Muscle layer of duodenum (tissue), 2 donors: ENCODE measurements at regions not wholly inside any gene's neighbourhood (a gene's known extent, or its start where the extent isn't known, plus 50 kb on each side); places are given as distances from the start of the nearest gene placed in this dataset.

Experiments
- H3K27ac ChIP-seq: one replicate; pipeline ENCODE4 v1.7.0; 2013; ENCODE audit warnings: mild to moderate bottlenecking, low read length
- H3K27me3 ChIP-seq: one replicate; pipeline ENCODE4 v1.7.0; 2013; ENCODE audit warnings: low read depth, mild to moderate bottlenecking, control low read depth, low read length
- H3K36me3 ChIP-seq, 2 donors: one replicate each; pipeline ENCODE4 v1.7.0; 2013; ENCODE audit warnings: low read length in 2 of 2, control low read depth in 1 of 2, mild to moderate bottlenecking in 1 of 2; ENCODE audit not compliant: insufficient read depth in 2 of 2, control insufficient read depth in 1 of 2
- H3K4me1 ChIP-seq, 2 donors: one replicate each; pipeline ENCODE4 v1.7.0; 2013; ENCODE audit warnings: low read length in 2 of 2, mild to moderate bottlenecking in 2 of 2, control low read depth in 1 of 2, moderate library complexity in 1 of 2; ENCODE audit not compliant: insufficient read depth in 2 of 2, control insufficient read depth in 1 of 2
- H3K4me3 ChIP-seq, 2 donors: one replicate each; pipeline ENCODE4 v1.7.0; 2013; ENCODE audit warnings: low read length in 2 of 2, low read depth in 1 of 2, mild to moderate bottlenecking in 1 of 2
- H3K9me3 ChIP-seq, 2 donors: one replicate each; pipeline ENCODE4 v1.7.0; 2013; ENCODE audit warnings: low read length in 2 of 2, control low read depth in 1 of 2, mild to moderate bottlenecking in 1 of 2; ENCODE audit not compliant: control insufficient read depth in 1 of 2
- donor health status: healthy.

DNA sequence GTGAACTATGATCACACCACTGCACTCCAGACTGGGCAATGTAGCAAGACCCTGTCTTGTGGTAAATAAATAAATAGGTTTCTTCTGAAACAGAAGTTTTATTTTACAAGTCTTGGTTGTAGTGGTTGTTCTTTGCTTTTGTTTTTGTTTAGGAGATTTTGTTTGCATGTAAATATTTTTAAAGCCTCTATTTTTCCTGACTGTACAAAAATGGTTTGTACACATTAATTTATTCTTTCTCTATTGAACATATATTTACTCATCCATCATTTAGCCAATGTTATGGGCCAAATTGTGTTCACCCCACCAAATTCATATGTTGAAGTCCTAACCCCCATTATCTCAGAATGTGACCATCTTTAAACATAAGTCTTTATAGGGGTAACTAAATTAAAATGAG lies 580.1 kb downstream of the EPHA4 start:
- no peaks in the 10 kb centered on the region for H3K9me3 ChIP-seq
- H3K27me3 ChIP-seq: no peaks in the 10 kb centered on the region
- H3K27ac ChIP-seq: no peak overlapping the region
- no peaks in the 10 kb centered on the region for H3K36me3 ChIP-seq
- no peak overlapping the region for H3K4me3 ChIP-seq
- no peaks in the 10 kb centered on the region for H3K4me1 ChIP-seq

DNA sequence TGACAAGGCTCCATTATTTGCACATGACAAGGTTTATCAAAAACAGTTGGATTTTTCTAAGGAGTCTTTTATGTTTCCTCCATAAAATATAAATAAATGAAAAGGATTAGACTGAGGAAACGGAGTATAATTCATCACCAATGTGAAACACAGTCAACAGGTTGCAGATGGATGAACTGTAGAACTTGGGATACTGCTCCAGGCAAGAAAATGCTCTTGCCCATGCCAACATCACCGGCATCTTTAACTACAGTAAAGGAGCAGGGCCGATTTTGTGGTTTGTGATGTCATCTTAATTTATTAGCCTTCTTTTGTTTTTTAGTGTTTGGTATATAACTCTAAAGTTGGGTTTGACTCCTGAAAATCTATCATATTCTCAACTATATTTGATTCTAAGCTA lies 577.3 kb downstream of the EPHA4 start:
- H3K9me3 ChIP-seq: no peaks in the 10 kb centered on the region
- H3K36me3 ChIP-seq: no peaks in the 10 kb centered on the region
- no peak overlapping the region for H3K4me3 ChIP-seq
- no peaks in the 10 kb centered on the region for H3K4me1 ChIP-seq
- H3K27ac ChIP-seq: no peak overlapping the region
- no peaks in the 10 kb centered on the region for H3K27me3 ChIP-seq

DNA sequence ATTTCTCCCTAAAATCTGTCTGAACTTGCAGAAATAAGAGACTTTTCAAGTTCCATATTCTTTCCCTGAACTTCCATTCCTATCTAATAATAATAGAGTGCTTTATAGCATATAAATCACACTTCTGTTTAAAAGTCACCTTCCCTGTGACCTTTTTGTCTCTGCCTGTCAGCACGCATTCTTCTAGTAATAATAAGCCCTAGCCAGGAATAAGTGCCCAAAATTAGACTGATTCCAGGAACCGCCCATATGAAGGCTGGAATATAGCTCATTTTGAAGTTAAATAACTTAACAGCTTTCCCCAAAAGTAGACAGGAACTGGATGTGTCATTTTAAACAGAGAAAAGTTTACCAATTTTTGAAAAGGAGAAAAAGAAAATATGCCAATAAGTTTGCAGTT lies 576.5 kb downstream of the EPHA4 start:
- Histone ChIP-seq H3K9me3 (no peaks in the 10 kb centered on the region), H3K27me3 (no peaks in the 10 kb centered on the region), H3K4me1 (no peaks in the 10 kb centered on the region)

DNA sequence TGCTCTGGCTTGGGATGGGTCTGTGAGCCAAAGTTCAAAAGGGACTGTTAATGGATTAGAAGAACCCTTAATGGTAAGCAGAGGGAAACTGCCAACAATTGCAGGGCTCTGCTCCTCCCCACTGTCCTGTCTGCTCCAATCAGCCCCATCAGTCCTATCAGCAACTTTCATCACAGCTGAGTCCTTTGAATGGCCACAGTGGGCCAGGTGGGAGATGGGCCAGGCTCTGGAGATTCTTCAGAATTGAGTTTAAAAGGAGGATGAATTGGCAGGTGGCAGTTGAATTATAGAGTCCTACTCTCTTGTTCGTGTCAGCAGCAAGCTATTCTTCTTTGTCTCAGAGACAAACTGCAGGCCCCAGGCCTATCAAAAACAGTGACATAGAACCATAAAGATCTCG lies 573.9 kb downstream of the EPHA4 start:
- Histone ChIP-seq H3K4me1 (no peaks in the 10 kb centered on the region), H3K36me3 (no peaks in the 10 kb centered on the region), H3K9me3 (no peaks in the 10 kb centered on the region), H3K4me3 (no peak overlapping the region), H3K27ac (no peak overlapping the region), H3K27me3 (no peaks in the 10 kb centered on the region)

More for the DNA sequence above, 576.5 kb downstream of the EPHA4 start:
- Histone ChIP-seq H3K4me3 (no peak overlapping the region), H3K36me3 (no peaks in the 10 kb centered on the region), H3K27ac (no peak overlapping the region)

DNA sequence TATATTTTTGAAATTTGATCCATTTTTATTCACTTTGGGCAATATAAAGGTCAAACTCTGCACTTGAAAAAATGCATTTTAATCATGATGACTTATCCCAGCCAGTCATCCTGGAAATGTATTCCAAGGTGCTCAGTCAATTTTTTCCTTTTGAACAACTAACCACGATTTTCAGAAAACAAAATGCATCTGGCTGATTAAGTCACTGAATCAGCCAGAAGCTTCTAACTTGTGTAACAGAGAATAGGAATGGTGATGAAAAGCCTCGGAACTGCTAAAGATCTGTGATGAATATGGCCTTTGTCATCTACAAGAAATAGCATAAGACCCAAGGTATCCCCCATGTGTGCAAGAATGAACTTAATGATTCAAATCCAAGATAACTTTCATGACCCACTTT lies 572.7 kb downstream of the EPHA4 start:
- H3K9me3 ChIP-seq: no peaks in the 10 kb centered on the region
- no peaks in the 10 kb centered on the region for H3K4me1 ChIP-seq
- H3K27me3 ChIP-seq: no peaks in the 10 kb centered on the region
- H3K27ac ChIP-seq: no peak overlapping the region
- no peaks in the 10 kb centered on the region for H3K36me3 ChIP-seq
- no peak overlapping the region for H3K4me3 ChIP-seq

DNA sequence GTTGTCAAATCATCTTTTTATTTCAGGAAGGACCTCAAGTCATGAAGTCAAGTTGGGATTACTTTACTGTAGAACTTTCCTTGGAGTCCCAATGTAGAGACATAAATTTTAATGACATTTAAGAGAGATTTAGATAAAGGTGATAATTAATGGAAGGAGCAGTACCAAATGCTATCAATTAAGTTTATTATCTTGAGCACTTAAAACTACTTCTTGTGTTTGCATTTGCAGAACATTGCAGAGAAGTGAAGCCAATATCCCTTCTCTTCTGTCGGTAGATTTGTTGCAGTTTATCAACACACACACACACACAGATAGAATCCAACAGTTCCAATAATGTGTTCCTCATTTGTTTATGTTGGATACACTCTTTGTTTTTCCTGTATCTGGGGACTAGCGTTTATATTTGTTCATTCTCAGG lies 570.7 kb downstream of the EPHA4 start:
- Histone ChIP-seq H3K27me3 (no peaks in the 10 kb centered on the region), H3K4me1 (no peaks in the 10 kb centered on the region), H3K36me3 (no peaks in the 10 kb centered on the region), H3K27ac (no peak overlapping the region), H3K4me3 (no peak overlapping the region), H3K9me3 (no peaks in the 10 kb centered on the region)

DNA sequence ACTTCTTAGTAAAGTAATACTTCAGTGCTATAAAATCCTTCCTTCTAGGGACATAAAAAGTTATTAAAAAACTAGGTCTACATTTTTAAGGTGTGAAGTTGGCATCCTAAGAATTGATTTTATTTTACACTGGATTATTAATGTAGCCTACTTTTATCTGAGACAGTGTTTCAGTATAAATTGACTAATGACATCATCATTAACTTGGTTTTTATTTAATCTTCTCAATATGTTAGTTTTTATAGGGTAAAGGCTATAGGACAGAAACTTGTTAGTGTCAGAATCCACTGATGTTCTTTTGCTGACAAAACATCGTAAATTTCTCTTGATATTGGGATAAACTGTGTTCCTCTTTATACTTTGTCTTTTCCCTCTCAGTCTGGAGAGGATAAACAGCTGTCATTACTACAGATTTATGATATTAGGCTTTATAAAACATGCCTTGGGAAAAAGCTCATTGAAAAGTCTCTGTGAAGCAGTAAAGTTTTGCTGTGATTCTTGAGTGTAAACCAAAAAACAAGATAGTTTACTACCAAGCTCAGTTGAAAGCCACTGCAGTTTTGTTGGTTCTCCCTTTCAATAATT lies 569.9 kb downstream of the EPHA4 start:
- no peak overlapping the region for H3K27ac ChIP-seq
- no peaks in the 10 kb centered on the region for H3K27me3 ChIP-seq
- no peaks in the 10 kb centered on the region for H3K36me3 ChIP-seq
- no peak overlapping the region for H3K4me3 ChIP-seq
- no peaks in the 10 kb centered on the region for H3K4me1 ChIP-seq
- no peaks in the 10 kb centered on the region for H3K9me3 ChIP-seq

DNA sequence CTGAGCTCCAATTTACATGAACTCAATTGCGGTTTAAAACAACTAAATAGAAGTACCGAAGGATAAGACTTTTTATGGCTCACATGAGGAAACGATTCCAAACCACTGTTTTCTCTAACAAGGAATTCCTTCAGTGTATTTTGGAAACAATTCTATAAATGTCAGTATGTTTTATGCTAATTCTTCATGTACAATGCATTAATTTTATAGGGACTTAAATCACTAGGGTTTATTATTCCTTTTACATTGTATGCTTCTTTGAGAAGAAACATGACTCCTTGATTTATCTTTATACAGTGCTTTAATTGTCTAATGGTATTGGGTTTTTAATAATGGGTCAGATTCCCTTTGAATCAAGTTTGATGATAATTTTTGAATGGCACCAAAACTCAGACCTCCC lies 566.8 kb downstream of the EPHA4 start:
- Histone ChIP-seq H3K36me3 (no peaks in the 10 kb centered on the region), H3K27ac (no peak overlapping the region), H3K4me3 (no peak overlapping the region), H3K9me3 (no peaks in the 10 kb centered on the region), H3K27me3 (no peaks in the 10 kb centered on the region), H3K4me1 (no peaks in the 10 kb centered on the region)

GRCh38 chr2:221006084-221006483 lies 566.0 kb downstream of the EPHA4 start:
- no peak overlapping the region for H3K4me3 ChIP-seq
- no peak overlapping the region for H3K27ac ChIP-seq
- no peaks in the 10 kb centered on the region for H3K27me3 ChIP-seq
- no peaks in the 10 kb centered on the region for H3K9me3 ChIP-seq
- no peaks in the 10 kb centered on the region for H3K4me1 ChIP-seq
- H3K36me3 ChIP-seq: no peaks in the 10 kb centered on the region

DNA sequence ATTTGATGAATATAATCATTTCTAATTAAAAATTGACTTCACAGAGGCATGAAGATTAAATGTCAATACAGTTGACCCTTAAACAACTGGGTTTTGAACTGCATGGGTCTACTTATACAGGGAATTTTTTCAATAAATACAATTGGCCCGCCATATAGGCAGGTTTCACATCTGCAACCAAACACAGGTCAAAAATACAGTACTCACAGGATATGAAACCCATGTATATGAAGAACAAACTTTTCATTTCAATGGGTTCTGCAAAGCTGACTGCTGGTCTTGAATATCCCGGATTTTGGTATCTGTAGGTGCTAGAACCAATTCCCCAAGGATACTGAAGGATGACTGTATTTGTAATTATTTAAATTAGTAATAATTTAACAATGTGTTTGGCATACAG lies 555.6 kb downstream of the EPHA4 start:
- Histone ChIP-seq H3K9me3 (no peaks in the 10 kb centered on the region), H3K4me1 (no peaks in the 10 kb centered on the region), H3K4me3 (no peak overlapping the region), H3K27me3 (no peaks in the 10 kb centered on the region), H3K36me3 (no peaks in the 10 kb centered on the region), H3K27ac (no peak overlapping the region)

- Histone ChIP-seq H3K4me1 (no peaks in the 10 kb centered on the region), H3K36me3 (no peaks in the 10 kb centered on the region), H3K27ac (no peak overlapping the region), H3K4me3 (no peak overlapping the region), H3K9me3 (no peaks in the 10 kb centered on the region), H3K27me3 (no peaks in the 10 kb centered on the region)
Measured at GRCh38 chr2:221018262-221018661, 553.8 kb downstream of the EPHA4 start.

- H3K27me3 ChIP-seq: no peaks in the 10 kb centered on the region
- no peaks in the 10 kb centered on the region for H3K4me1 ChIP-seq
- H3K27ac ChIP-seq: no peak overlapping the region
- no peaks in the 10 kb centered on the region for H3K36me3 ChIP-seq
- no peaks in the 10 kb centered on the region for H3K9me3 ChIP-seq
- H3K4me3 ChIP-seq: no peak overlapping the region
Measured at GRCh38 chr2:221019668-221020067, 552.4 kb downstream of the EPHA4 start.
